GM18505 (cell line): ENCODE measurements at regions not wholly inside any gene's neighbourhood (a gene's known extent, or its start where the extent isn't known, plus 50 kb on each side); places are given as distances from the start of the nearest gene placed in this dataset.

Experiments
- ATAC-seq: cut with Tn5 transposase; IDR thresholded peaks from one replicate; pipeline ENCODE4 v1.9.1; 2021; ENCODE audit not compliant: unreplicated experiment
- POLR2A ChIP-seq: IDR thresholded peaks from 4 replicates; pipeline ENCODE4 v1.6.1; 2011; ENCODE audit warnings: borderline replicate concordance; ENCODE audit not compliant: insufficient read depth, insufficient read length; ENCODE audit errors: extremely low read depth

DNA sequence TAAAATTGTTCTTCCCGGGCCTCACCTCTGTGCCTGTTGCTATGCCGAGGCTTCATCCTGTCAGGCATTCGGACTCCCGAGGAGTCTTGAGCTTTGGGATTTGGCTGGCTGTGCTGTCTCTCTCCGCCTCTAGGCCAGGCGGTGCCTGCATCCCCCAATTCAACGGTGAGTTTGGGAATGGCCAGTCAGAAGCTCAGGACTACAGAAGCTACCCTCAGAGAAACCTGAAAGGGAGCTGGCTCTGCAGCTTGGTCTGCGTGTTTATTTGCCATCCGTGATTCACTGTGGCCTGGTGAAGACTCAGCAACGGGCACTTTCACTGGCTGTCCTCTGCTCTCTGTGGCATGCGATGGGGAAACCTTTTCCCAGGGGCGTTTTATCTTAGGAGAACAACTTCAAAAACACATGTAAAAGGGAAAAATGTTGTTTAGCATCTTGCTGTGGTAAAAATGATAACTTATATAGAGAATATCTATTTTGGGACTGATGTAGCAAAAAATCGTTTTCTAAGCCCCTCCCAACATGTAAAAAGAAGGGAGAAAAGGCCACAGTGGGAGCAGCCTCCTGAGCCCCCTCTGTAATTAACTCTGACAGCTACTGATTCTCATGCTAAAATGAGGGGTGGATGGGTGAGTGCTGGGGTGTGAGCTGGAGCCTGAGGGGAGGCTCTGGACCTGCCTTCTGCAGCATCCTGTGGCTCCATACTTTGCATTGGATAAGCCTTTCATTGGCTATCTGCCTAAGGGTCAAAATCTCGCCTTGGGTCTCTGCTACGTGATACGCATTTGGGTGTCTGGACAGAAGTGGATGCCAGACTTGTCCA lies 103.4 kb upstream of the KLHL25 start:
- no peak for ATAC-seq
- no peak for TF ChIP-seq POLR2A

DNA sequence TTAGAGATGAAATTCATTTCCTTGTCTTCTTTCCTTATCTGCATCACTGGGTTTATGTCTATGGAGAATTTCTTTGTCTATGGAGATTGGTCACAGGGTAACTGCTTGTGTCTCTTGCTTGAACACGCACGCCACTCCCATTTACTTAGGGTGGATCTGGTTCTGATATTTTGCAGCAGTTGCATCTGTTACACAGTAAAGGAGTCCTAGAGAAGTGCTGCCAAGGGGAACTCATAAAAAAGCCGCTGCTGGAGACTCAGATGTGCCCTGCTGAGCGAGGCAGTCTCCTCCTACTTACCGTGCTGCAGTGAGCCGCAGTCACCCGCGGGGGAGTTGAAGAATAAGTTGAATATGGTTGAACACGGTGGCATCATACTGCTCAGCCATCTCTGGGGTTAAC lies 105.2 kb upstream of the KLHL25 start:
- no peak for ATAC-seq

DNA sequence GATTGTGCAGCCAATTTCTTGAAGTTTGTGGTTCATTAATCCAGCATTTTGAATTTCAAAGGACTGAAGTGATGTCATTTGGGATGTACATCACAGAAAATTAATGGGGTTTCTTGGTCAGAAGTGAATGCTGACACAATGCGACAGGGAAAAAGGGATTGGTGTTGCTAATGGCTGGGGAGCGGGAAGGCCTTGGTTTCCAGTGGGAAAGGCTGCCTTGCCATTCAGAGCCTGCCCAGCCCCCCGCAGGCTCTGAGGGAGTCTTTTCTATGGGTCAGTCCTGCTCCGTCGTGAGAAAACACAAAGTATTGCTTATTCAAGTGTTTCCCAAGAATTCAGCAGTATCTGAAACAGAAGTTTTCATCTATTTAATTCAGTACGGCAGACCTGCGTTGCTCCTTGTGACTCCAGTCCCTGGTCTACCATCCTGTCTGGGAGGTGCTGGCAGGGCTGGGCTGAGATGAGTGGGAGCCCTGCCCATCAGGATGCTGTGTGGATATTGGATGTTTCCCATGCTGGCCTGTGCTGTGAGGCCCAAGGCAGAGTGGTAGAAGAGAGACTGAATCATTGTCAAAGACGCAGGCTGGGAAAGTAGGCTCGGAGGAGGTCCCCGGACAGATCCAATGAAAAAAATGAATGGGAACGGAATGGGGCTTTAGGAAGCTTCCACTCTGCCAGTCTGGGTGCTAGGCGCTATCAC lies 111.2 kb upstream of the KLHL25 start:
- no peak for ATAC-seq
- no peak for TF ChIP-seq POLR2A

More for the DNA sequence above, 105.2 kb upstream of the KLHL25 start:
- TF ChIP-seq POLR2A, result no peak

DNA sequence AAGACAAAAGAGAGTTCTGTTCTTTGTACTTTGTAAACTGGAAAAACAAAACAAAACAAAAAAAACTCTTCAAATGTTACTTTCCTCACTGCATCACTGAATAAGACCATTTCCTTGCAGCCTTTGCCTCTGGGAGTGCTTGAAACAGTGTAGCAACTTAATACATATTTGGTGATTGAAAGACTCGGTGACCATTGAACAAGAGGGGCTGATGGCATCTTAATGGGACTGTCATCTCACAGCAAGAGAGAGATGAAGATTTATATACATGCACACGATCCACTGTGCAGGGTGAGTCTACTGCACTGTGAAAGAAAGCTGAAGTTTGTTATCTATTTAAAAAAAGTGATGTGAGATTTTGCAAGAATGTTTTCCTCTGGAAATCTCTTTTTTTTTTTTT lies 111.9 kb upstream of the KLHL25 start:
- no peak for TF ChIP-seq POLR2A
- no peak for ATAC-seq

- no peak for TF ChIP-seq POLR2A
- ATAC-seq, result no peak
Measured at GRCh38 chr15:85910834-85911233, 116.1 kb upstream of the KLHL25 start.

DNA sequence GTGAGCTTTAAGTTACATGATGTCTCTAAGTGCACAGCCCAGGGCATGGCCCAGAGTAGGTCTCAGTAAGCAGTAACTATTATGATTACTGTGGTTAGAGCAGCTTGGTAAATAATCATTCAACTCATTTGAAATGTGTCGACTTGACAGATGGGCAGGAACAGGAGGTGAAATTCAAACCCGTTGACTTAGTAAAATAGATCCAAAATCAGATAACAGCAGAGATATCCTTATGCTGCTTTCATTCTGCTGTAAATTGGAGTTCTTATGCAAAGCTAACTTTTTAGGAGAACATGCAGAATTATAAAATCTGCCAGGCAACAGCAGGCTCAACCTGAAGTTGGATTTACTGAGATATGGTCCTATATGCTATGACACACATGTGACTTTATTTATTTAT lies 118.7 kb upstream of the KLHL25 start:
- TF ChIP-seq POLR2A, result no peak
- no peak for ATAC-seq

DNA sequence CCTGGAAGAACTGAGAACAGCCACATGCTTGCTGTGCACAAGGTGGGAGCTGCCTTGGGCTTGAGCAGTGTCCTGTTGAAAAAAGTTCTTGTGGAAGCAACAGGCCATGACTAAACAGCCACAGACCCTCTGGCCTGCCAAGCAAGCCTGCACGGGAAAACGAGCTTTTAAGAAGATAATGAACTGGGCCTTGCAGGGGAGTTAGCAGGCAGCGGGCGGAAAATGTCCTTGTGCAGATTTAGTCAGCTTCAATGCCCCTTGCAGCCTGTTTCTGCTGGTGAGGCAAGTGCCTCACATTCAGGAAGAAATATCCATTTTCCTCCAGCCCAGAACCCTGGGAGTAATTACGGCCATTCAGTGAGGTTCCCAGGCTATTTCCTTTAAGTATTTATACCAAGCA lies 126.2 kb upstream of the KLHL25 start:
- TF ChIP-seq POLR2A, result no peak
- ATAC-seq, result no peak

- no peak for ATAC-seq
- TF ChIP-seq POLR2A, result no peak
Measured at GRCh38 chr15:85924088-85924487, 129.4 kb upstream of the KLHL25 start.

GRCh38 chr15:85925649-85926237 lies 131.0 kb upstream of the KLHL25 start:
- no peak for ATAC-seq
- TF ChIP-seq POLR2A, result no peak

DNA sequence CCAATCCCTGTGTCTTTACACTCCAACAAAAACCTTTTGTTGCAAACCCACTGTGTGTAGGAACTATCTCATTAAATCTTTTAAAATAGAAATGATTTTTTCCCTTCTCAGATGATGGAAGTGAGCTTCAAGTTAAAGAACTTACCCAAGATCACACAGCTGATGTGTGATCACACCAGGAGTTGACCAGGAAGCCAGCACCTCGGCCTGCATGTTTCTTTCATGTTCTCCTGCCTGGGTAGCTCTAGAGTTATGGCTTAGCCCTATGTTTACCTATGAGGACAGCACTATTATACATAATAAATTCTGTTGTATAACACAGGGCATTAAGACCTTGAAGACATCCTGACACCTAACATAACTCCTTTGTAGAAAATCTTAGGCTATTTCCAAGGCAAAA lies 132.1 kb upstream of the KLHL25 start:
- no peak for TF ChIP-seq POLR2A
- no peak for ATAC-seq

GRCh38 chr15:85927931-85928537 lies 133.3 kb upstream of the KLHL25 start:
- no peak for ATAC-seq
- no peak for TF ChIP-seq POLR2A

- TF ChIP-seq POLR2A, result no peak
- ATAC-seq, result no peak
Measured at GRCh38 chr15:85929786-85930185, 135.1 kb upstream of the KLHL25 start.

- no peak for TF ChIP-seq POLR2A
- ATAC-seq, result no peak
Measured at GRCh38 chr15:85932391-85932790, 137.7 kb upstream of the KLHL25 start.
